ENCODE measurements at regions not wholly inside any gene's neighbourhood (a gene's known extent, or its start where the extent isn't known, plus 50 kb on each side); places are given as distances from the start of the nearest gene placed in this dataset.

DNA sequence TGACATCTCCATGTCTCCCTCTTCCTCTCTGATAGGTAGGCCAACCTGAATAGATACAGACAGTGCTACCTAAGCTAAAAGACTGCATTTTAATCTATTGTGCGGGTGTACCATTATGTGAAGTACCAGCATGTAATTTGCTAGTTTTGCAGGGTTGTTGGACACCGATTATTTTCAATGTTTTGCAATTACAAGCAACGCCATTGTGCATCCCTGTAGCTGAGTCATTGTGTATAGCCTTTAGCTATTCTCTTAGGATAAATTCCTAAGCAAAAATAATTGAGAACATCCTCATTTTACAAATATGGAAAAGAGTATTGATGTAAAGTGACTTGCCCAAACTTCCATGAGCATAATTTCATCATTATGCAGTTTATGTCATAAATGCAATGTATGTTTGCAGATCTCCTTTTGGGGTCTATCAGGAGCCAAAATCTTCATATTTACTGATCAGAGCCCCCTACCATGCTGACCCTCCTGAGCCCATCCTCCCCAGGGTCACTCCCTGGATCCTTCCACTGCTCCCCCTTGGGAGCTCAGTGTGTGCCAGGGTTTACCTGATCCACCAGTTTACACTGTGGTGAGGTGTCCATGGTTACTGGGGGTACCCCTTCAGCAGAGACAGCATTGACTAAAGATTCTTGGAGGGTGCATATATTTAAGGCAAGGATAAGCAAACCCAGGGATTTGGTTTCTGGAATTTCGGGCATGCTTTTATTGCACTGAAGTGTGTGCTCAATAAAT, 80.6 kb downstream of the CCDC185 start:
- Histone ChIP-seq H3K4me1 (ENCODE audit: control insufficient read depth, insufficient read depth, low read length) (no peaks in the 10 kb centered on the region), H3K9me3 (ENCODE audit: control insufficient read depth, insufficient read depth, low read length) (no peaks in the 10 kb centered on the region), H3K4me3 (ENCODE audit: low read depth, low read length) (no peak overlapping the region), H3K36me3 (ENCODE audit: control insufficient read depth, insufficient read depth, low read length) (no peaks in the 10 kb centered on the region), H3K27me3 (ENCODE audit: control insufficient read depth, insufficient read depth, low read length) (no peaks in the 10 kb centered on the region), H3K9ac (ENCODE audit: low read depth, low read length) (no peak overlapping the region), H3K27ac (ENCODE audit: low read depth, low read length) (no peak overlapping the region)

DNA sequence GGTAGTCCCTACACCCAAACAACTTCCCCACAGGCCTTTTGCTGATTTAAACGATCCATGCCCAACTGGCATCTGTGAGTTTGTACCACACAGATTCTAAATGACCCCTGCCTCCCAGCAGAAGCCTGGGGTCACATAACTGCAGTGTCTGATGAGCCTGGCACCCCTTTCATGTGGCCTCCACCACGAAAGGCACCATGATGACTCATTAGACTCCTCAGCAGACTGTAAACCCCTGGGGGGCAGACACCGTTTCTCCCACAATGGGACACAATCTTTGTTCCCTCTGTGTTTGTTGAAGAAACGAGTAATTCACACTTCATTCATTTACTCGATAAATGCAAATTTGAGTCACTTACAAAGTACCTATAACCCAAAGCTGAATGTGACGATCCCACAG, 81.6 kb downstream of the CCDC185 start:
- Histone ChIP-seq H3K27me3 (ENCODE audit: control insufficient read depth, insufficient read depth, low read length) (no peaks in the 10 kb centered on the region), H3K4me1 (ENCODE audit: control insufficient read depth, insufficient read depth, low read length) (peaks cover 1% of the 10 kb centered on the region; the same call in 1 of the 2 replicates), H3K27ac (ENCODE audit: low read depth, low read length) (no peak overlapping the region), H3K36me3 (ENCODE audit: control insufficient read depth, insufficient read depth, low read length) (no peaks in the 10 kb centered on the region), H3K9me3 (ENCODE audit: control insufficient read depth, insufficient read depth, low read length) (no peaks in the 10 kb centered on the region), H3K4me3 (ENCODE audit: low read depth, low read length) (no peak overlapping the region), H3K9ac (ENCODE audit: low read depth, low read length) (no peak overlapping the region)

GRCh38 chr1:223477456-223477855, 84.2 kb downstream of the CCDC185 start:
- Histone ChIP-seq H3K27me3 (ENCODE audit: control insufficient read depth, insufficient read depth, low read length) (no peaks in the 10 kb centered on the region), H3K4me3 (ENCODE audit: low read depth, low read length) (no peak overlapping the region), H3K36me3 (ENCODE audit: control insufficient read depth, insufficient read depth, low read length) (no peaks in the 10 kb centered on the region), H3K9me3 (ENCODE audit: control insufficient read depth, insufficient read depth, low read length) (no peaks in the 10 kb centered on the region), H3K27ac (ENCODE audit: low read depth, low read length) (no peak overlapping the region), H3K9ac (ENCODE audit: low read depth, low read length) (no peak overlapping the region), H3K4me1 (ENCODE audit: control insufficient read depth, insufficient read depth, low read length) (peaks cover 5% of the 10 kb centered on the region; the same call in 1 of the 2 replicates)

DNA sequence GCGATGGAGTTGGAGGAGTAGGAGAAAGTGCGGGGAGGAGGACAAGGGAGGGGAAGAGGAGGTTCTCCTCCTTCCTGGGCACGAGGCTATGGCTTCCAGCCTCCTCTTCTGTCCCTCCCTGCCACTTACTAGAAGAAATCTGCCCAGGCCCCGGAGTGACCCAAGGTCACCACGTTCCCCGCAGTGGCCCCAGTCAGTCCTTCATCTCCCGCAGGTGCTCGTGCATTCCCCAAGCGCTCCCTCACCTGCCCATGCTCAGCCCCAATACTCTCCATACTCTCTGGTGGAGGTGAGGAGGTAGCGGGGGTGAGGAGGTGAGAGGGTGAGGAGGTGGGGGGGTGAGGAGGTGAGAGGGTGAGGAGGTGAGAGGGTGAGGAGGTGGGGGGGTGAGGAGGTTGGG, 85.4 kb downstream of the CCDC185 start:
- H3K9me3 ChIP-seq (ENCODE audit: control insufficient read depth, insufficient read depth, low read length), result no peaks in the 10 kb centered on the region
- H3K27ac ChIP-seq (ENCODE audit: low read depth, low read length), result no peak overlapping the region
- no peaks in the 10 kb centered on the region for H3K36me3 ChIP-seq (ENCODE audit: control insufficient read depth, insufficient read depth, low read length)
- no peaks in the 10 kb centered on the region for H3K27me3 ChIP-seq (ENCODE audit: control insufficient read depth, insufficient read depth, low read length)
- H3K9ac ChIP-seq (ENCODE audit: low read depth, low read length), result no peak overlapping the region
- peaks cover 5% of the 10 kb centered on the region; the same call in 1 of the 2 replicates for H3K4me1 ChIP-seq (ENCODE audit: control insufficient read depth, insufficient read depth, low read length)
- H3K4me3 ChIP-seq (ENCODE audit: low read depth, low read length), result no peak overlapping the region

- Histone ChIP-seq H3K9me3 (ENCODE audit: control insufficient read depth, insufficient read depth, low read length) (no peaks in the 10 kb centered on the region), H3K4me3 (ENCODE audit: low read depth, low read length) (0 out of 2 replicates have a peak overlapping the region, but pooled peaks have one; percentile 3), H3K36me3 (ENCODE audit: control insufficient read depth, insufficient read depth, low read length) (no peaks in the 10 kb centered on the region), H3K27me3 (ENCODE audit: control insufficient read depth, insufficient read depth, low read length) (no peaks in the 10 kb centered on the region), H3K4me1 (ENCODE audit: control insufficient read depth, insufficient read depth, low read length) (peaks cover 5% of the 10 kb centered on the region; the same call in 1 of the 2 replicates), H3K9ac (ENCODE audit: low read depth, low read length) (no peak overlapping the region), H3K27ac (ENCODE audit: low read depth, low read length) (no peak overlapping the region)
Measured at GRCh38 chr1:223479261-223479660, 86.0 kb downstream of the CCDC185 start.

- H3K4me1 ChIP-seq (ENCODE audit: control insufficient read depth, insufficient read depth, low read length), result peaks cover 5% of the 10 kb centered on the region; the same call in 1 of the 2 replicates
- no peaks in the 10 kb centered on the region for H3K27me3 ChIP-seq (ENCODE audit: control insufficient read depth, insufficient read depth, low read length)
- H3K4me3 ChIP-seq (ENCODE audit: low read depth, low read length), result 0 out of 2 replicates have a peak overlapping the region, but pooled peaks have one; percentile 3
- H3K9ac ChIP-seq (ENCODE audit: low read depth, low read length), result no peak overlapping the region
- no peaks in the 10 kb centered on the region for H3K36me3 ChIP-seq (ENCODE audit: control insufficient read depth, insufficient read depth, low read length)
- H3K27ac ChIP-seq (ENCODE audit: low read depth, low read length), result no peak overlapping the region
- H3K9me3 ChIP-seq (ENCODE audit: control insufficient read depth, insufficient read depth, low read length), result no peaks in the 10 kb centered on the region
Measured at GRCh38 chr1:223479718-223480425, 86.7 kb downstream of the CCDC185 start.

DNA sequence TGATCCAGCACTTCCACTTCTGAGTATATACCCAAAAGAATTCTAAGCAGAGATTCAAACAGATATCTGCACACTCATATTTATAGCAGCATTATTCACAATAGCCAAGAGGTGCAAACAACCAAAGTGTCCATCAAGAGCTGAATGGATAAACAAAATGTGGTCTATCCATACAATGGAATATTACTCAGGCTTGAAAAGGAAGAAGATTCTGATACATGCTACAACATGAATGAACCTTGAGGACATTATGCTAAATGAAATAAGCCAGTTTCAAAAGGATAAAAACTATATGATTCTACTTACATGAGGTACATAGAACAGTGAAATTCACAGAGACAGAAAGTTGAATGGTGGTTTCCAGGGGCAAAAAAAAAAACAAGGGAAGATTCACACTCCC, 88.9 kb downstream of the CCDC185 start:
- H3K4me1 ChIP-seq (ENCODE audit: control insufficient read depth, insufficient read depth, low read length), result peaks cover 5% of the 10 kb centered on the region; the same call in 1 of the 2 replicates
- H3K36me3 ChIP-seq (ENCODE audit: control insufficient read depth, insufficient read depth, low read length), result no peaks in the 10 kb centered on the region
- H3K9ac ChIP-seq (ENCODE audit: low read depth, low read length), result no peak overlapping the region
- no peaks in the 10 kb centered on the region for H3K27me3 ChIP-seq (ENCODE audit: control insufficient read depth, insufficient read depth, low read length)
- H3K9me3 ChIP-seq (ENCODE audit: control insufficient read depth, insufficient read depth, low read length), result no peaks in the 10 kb centered on the region
- H3K4me3 ChIP-seq (ENCODE audit: low read depth, low read length), result no peak overlapping the region
- H3K27ac ChIP-seq (ENCODE audit: low read depth, low read length), result no peak overlapping the region

DNA sequence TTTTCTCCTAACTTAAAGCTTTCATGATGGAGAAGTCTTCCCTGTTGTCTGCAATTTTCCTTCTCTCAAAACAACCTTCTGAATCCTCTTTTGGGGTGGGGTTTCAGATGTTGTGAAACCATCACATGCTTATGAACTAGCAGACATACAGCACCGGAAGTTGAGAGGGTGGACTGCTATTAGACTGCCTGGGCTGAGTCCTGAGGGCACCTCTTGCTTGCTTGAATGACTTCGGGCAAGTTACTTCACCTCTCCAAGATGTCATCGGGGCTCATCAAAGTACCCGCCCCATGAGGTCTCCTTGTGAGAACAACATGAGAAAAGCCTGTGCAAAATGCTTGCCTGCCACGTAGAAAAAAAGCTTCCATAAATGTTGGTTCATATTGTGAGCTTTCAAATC, 89.6 kb downstream of the CCDC185 start:
- H3K9ac ChIP-seq (ENCODE audit: low read depth, low read length), result no peak overlapping the region
- H3K4me1 ChIP-seq (ENCODE audit: control insufficient read depth, insufficient read depth, low read length), result peaks cover 11% of the 10 kb centered on the region; the same call in 1 of the 2 replicates
- no peak overlapping the region for H3K4me3 ChIP-seq (ENCODE audit: low read depth, low read length)
- no peaks in the 10 kb centered on the region for H3K27me3 ChIP-seq (ENCODE audit: control insufficient read depth, insufficient read depth, low read length)
- H3K9me3 ChIP-seq (ENCODE audit: control insufficient read depth, insufficient read depth, low read length), result no peaks in the 10 kb centered on the region
- no peak overlapping the region for H3K27ac ChIP-seq (ENCODE audit: low read depth, low read length)
- no peaks in the 10 kb centered on the region for H3K36me3 ChIP-seq (ENCODE audit: control insufficient read depth, insufficient read depth, low read length)

GRCh38 chr1:223483511-223483910, 90.3 kb downstream of the CCDC185 start:
- Histone ChIP-seq H3K4me3 (ENCODE audit: low read depth, low read length) (no peak overlapping the region), H3K27me3 (ENCODE audit: control insufficient read depth, insufficient read depth, low read length) (no peaks in the 10 kb centered on the region), H3K4me1 (ENCODE audit: control insufficient read depth, insufficient read depth, low read length) (peaks cover 11% of the 10 kb centered on the region; the same call in 1 of the 2 replicates), H3K36me3 (ENCODE audit: control insufficient read depth, insufficient read depth, low read length) (no peaks in the 10 kb centered on the region), H3K9me3 (ENCODE audit: control insufficient read depth, insufficient read depth, low read length) (no peaks in the 10 kb centered on the region), H3K27ac (ENCODE audit: low read depth, low read length) (no peak overlapping the region), H3K9ac (ENCODE audit: low read depth, low read length) (no peak overlapping the region)

GRCh38 chr1:223486366-223486765, 93.2 kb downstream of the CCDC185 start:
- no peaks in the 10 kb centered on the region for H3K36me3 ChIP-seq (ENCODE audit: control insufficient read depth, insufficient read depth, low read length)
- 0 out of 2 replicates have a peak, but pooled peaks cover 6% of the 10 kb centered on the region for H3K4me1 ChIP-seq (ENCODE audit: control insufficient read depth, insufficient read depth, low read length)
- H3K4me3 ChIP-seq (ENCODE audit: low read depth, low read length), result no peak overlapping the region
- no peaks in the 10 kb centered on the region for H3K9me3 ChIP-seq (ENCODE audit: control insufficient read depth, insufficient read depth, low read length)
- H3K27me3 ChIP-seq (ENCODE audit: control insufficient read depth, insufficient read depth, low read length), result no peaks in the 10 kb centered on the region
- H3K9ac ChIP-seq (ENCODE audit: low read depth, low read length), result no peak overlapping the region
- H3K27ac ChIP-seq (ENCODE audit: low read depth, low read length), result no peak overlapping the region
